Sigmoid colon (tissue), 6 donors: ENCODE measurements at regions not wholly inside any gene's neighbourhood (a gene's known extent, or its start where the extent isn't known, plus 50 kb on each side); places are given as distances from the start of the nearest gene placed in this dataset.

ENCODE experiments used
- DNase-seq: peaks from one replicate; pipeline ENCODE4 v3.0.0-alpha.2; 2019
- H3K27ac ChIP-seq, 4 donors: fragments of 200-600 bp; sonication (generic); one replicate each; pipeline ENCODE4 v1.5.1; 2016 to 2019; ENCODE audit warnings: mild to moderate bottlenecking in 1 of 4
- H3K27me3 ChIP-seq, 3 donors: fragments of 200-600 bp; sonication (generic); one replicate each; pipeline ENCODE4 v1.5.1; 2019; ENCODE audit warnings: mild to moderate bottlenecking in 1 of 3
- H3K36me3 ChIP-seq, 4 donors: fragments of 200-600 bp; sonication (generic); one replicate each; pipeline ENCODE4 v1.5.1; 2016 to 2019
- H3K4me1 ChIP-seq, 4 donors: fragments of 200-600 bp; sonication (generic); one replicate each; pipeline ENCODE4 v1.5.1; 2017 to 2019
- H3K4me3 ChIP-seq, 4 donors: fragments of 200-600 bp; sonication (generic); one replicate each; pipeline ENCODE4 v1.5.1; 2017 to 2019; ENCODE audit warnings: mild to moderate bottlenecking in 2 of 4, moderate library complexity in 1 of 4
- H3K9me3 ChIP-seq, 4 donors: fragments of 200-600 bp in 3 of 4; sonication (generic) in 3 of 4; one replicate each; pipeline versions ENCODE4 v1.5.1 to v1.6.1; 2013 to 2019
- CTCF ChIP-seq, 4 experiments: fragments of 450-650 bp in 3 of 4; fragments of 200-600 bp in 1 of 4; IDR thresholded peaks; one replicate each; pipeline ENCODE4 v1.5.1; 2016 to 2019; ENCODE audit warnings: antibody characterized with exemption in 4 of 4, mild to moderate bottlenecking in 3 of 4, moderate library complexity in 2 of 4
- EP300 ChIP-seq, 4 donors: sonication (generic); formaldehyde crosslinking; IDR thresholded peaks; one replicate each; pipeline ENCODE4 v1.6.1; 2017; ENCODE audit warnings: antibody characterized with exemption in 4 of 4
- POLR2A ChIP-seq, 2 donors: fragments of 450-650 bp; IDR thresholded peaks; one replicate each; pipeline ENCODE4 v1.6.1; 2016; ENCODE audit warnings: antibody characterized with exemption in 2 of 2, mild to moderate bottlenecking in 2 of 2, moderate library complexity in 2 of 2
- POLR2AphosphoS5 ChIP-seq, 4 donors: sonication (generic); formaldehyde crosslinking; IDR thresholded peaks; one replicate each; pipeline ENCODE4 v1.6.1; 2017; ENCODE audit warnings: antibody characterized with exemption in 4 of 4
- WGBS, 2 donors: extraction: QIAGEN DNeasy Blood & Tissue Kit; methylation state at CpG; one replicate each; pipeline ENCODE4 v1.1.7; 2013; 5-methylcytosine and 5-hydroxymethylcytosine counted together
- intact Hi-C: fragments of 100-400 bp; cut with DNase I; formaldehyde crosslinking; loops from one replicate; pipeline ENCODE4 v1.15.1; 2023
- donor health status: healthy with polysubstance abuse.
- donor health status: healthy.

GRCh38 chr4:11039634-11040131 is 355.1 kb upstream of the CLNK start:
- no peak for DNase-seq
- no peaks in the 10 kb centered on the region for H3K27me3 ChIP-seq
- H3K4me1 ChIP-seq, result peaks cover 0 to 9% (median 5%) of the 10 kb centered on the region in 4 donors
- H3K36me3 ChIP-seq, result no peaks in the 10 kb centered on the region
- WGBS, 2 donors, result 81 to 88% methylated on average over 8 of the region's 8 CpGs
- intact Hi-C loops, result no loop called here
- H3K4me3 ChIP-seq, result no peak overlapping the region
- TF ChIP-seq POLR2A (IDR thresholded peaks at IDR 0.05) (no peak), EP300 (IDR thresholded peaks at IDR 0.05) (no peak)
- no peaks in the 10 kb centered on the region for H3K9me3 ChIP-seq
- H3K27ac ChIP-seq, result no peak overlapping the region

GRCh38 chr4:11038926-11039325 is 354.4 kb upstream of the CLNK start:
- intact Hi-C loops, result no loop called here
- H3K27ac ChIP-seq, result no peak overlapping the region
- no peak overlapping the region for H3K4me3 ChIP-seq
- no peaks in the 10 kb centered on the region for H3K27me3 ChIP-seq
- no peak for DNase-seq
- WGBS, 2 donors, result 58 to 82% methylated on average over 4 of the region's 4 CpGs
- no peaks in the 10 kb centered on the region for H3K9me3 ChIP-seq
- no peaks in the 10 kb centered on the region for H3K36me3 ChIP-seq
- H3K4me1 ChIP-seq, result peaks cover 0 to 9% (median 5%) of the 10 kb centered on the region in 4 donors
- TF ChIP-seq POLR2A (IDR thresholded peaks at IDR 0.05), result no peak
- TF ChIP-seq POLR2AphosphoS5 (IDR thresholded peaks at IDR 0.05), result no peak
- no peak for TF ChIP-seq EP300 (IDR thresholded peaks at IDR 0.05)
- no peak for TF ChIP-seq CTCF (IDR thresholded peaks at IDR 0.05)

GRCh38 chr4:11037637-11038036 is 353.1 kb upstream of the CLNK start:
- H3K4me1 ChIP-seq, result peaks cover 0 to 9% (median 5%) of the 10 kb centered on the region in 4 donors
- TF ChIP-seq EP300 (IDR thresholded peaks at IDR 0.05) (no peak), POLR2A (IDR thresholded peaks at IDR 0.05) (no peak), CTCF (IDR thresholded peaks at IDR 0.05) (no peak), POLR2AphosphoS5 (IDR thresholded peaks at IDR 0.05) (no peak)
- no peak overlapping the region for H3K4me3 ChIP-seq
- no peaks in the 10 kb centered on the region for H3K9me3 ChIP-seq
- intact Hi-C loops, result no loop called here
- no peaks in the 10 kb centered on the region for H3K36me3 ChIP-seq
- no peak for DNase-seq
- no peaks in the 10 kb centered on the region for H3K27me3 ChIP-seq
- H3K27ac ChIP-seq, result no peak overlapping the region
- WGBS, 2 donors, result 81 to 93% methylated on average over 1 of the region's 1 CpG

- Histone ChIP-seq H3K4me1 (no peaks in the 10 kb centered on the region), H3K4me3 (no peak overlapping the region), H3K36me3 (no peaks in the 10 kb centered on the region), H3K9me3 (no peaks in the 10 kb centered on the region), H3K27me3 (no peaks in the 10 kb centered on the region), H3K27ac (no peak overlapping the region)
- intact Hi-C loops, result no loop called here
- no peak for TF ChIP-seq POLR2AphosphoS5 (IDR thresholded peaks at IDR 0.05)
- no peak for TF ChIP-seq EP300 (IDR thresholded peaks at IDR 0.05)
- no peak for TF ChIP-seq CTCF (IDR thresholded peaks at IDR 0.05)
- TF ChIP-seq POLR2A (IDR thresholded peaks at IDR 0.05), result no peak
- no peak for DNase-seq
- 73 to 75% methylated on average over 3 of the region's 3 CpGs for WGBS, 2 donors
These were observed 343.8 kb upstream of the CLNK start for GRCh38 chr4:11028334-11028733.

- intact Hi-C loops, result no loop called here
- Histone ChIP-seq H3K27me3 (no peaks in the 10 kb centered on the region), H3K27ac (no peak overlapping the region), H3K9me3 (no peaks in the 10 kb centered on the region), H3K4me1 (no peaks in the 10 kb centered on the region), H3K4me3 (no peak overlapping the region), H3K36me3 (no peaks in the 10 kb centered on the region)
- no peak for DNase-seq
- whole genome bisulfite sequencing, 2 donors, result 66 to 71% methylated on average over 3 of the region's 3 CpGs
- no peak for TF ChIP-seq POLR2AphosphoS5 (IDR thresholded peaks at IDR 0.05)
- TF ChIP-seq CTCF (IDR thresholded peaks at IDR 0.05), result no peak
- no peak for TF ChIP-seq POLR2A (IDR thresholded peaks at IDR 0.05)
- no peak for TF ChIP-seq EP300 (IDR thresholded peaks at IDR 0.05)
These were observed 336.8 kb upstream of the CLNK start for GRCh38 chr4:11021333-11021732.
